HEK293 (cell line): ENCODE measurements at regions not wholly inside any gene's neighbourhood (a gene's known extent, or its start where the extent isn't known, plus 50 kb on each side); places are given as distances from the start of the nearest gene placed in this dataset.

Experiments used
- CTCF ChIA-PET: fragments of 350-600 bp; formaldehyde crosslinking; extraction: SDS; loops from one replicate; lab custom pipeline; 2021; ENCODE audit warnings: antibody characterized with exemption; lab: Yijun Ruan, JAX
- POLR2A ChIA-PET: fragments of 300-600 bp; formaldehyde crosslinking; extraction: SDS; loops from one replicate; lab custom pipeline; 2020; ENCODE audit warnings: antibody characterized with exemption, inconsistent platforms; lab: Yijun Ruan, JAX
- H3K27ac ChIP-seq: fragments of 200-500 bp; sonication (Bioruptor generic); 2 replicates; pipeline ENCODE4 v1.5.1; 2014; ENCODE audit warnings: low read depth, low read length, control low read depth, inconsistent platforms; ENCODE audit errors: extremely low read depth
- H3K36me3 ChIP-seq, 2 experiments: fragments of 200-500 bp in 1 of 2; sonication (Bioruptor generic) in 1 of 2; 1 replicate in 1 of 2; 2 replicates in 1 of 2; pipeline ENCODE4 v1.5.1; 2014 to 2017; ENCODE audit warnings: inconsistent platforms in 2 of 2, low read length in 2 of 2; ENCODE audit not compliant: control insufficient read depth in 2 of 2, insufficient read depth in 1 of 2
- H3K4me1 ChIP-seq: fragments of 200-500 bp; sonication (Bioruptor generic); 2 replicates; pipeline ENCODE4 v1.5.1; 2014; ENCODE audit warnings: mild to moderate bottlenecking, low read length, inconsistent platforms; ENCODE audit not compliant: control insufficient read depth, insufficient read depth
- H3K4me3 ChIP-seq: 2 replicates; pipeline ENCODE4 v1.5.1; 2011; ENCODE audit warnings: low read depth, mild to moderate bottlenecking, control low read depth, low read length, moderate library complexity
- H3K9me3 ChIP-seq: fragments of 200-500 bp; sonication (Bioruptor generic); 2 replicates; pipeline ENCODE4 v1.5.1; 2014; ENCODE audit warnings: low read depth, low read length, inconsistent platforms; ENCODE audit not compliant: control insufficient read depth, insufficient read depth
- PRDM1 ChIP-seq: fragments of 450-650 bp; formaldehyde crosslinking; IDR thresholded peaks from 2 replicates; pipeline ENCODE4; 2016; ENCODE audit warnings: missing biosample characterization, missing genetic modification characterization
- RBAK ChIP-seq: fragments of 450-650 bp; formaldehyde crosslinking; IDR thresholded peaks from 2 replicates; pipeline ENCODE4 v1.5.1; 2016; ENCODE audit warnings: missing biosample characterization, missing genetic modification characterization
- SCRT1 ChIP-seq: fragments of 450-650 bp; formaldehyde crosslinking; IDR thresholded peaks from 2 replicates; pipeline ENCODE4 v1.5.1; 2016; ENCODE audit warnings: missing biosample characterization, missing genetic modification characterization, borderline replicate concordance
- WT1 ChIP-seq: fragments of 450-650 bp; formaldehyde crosslinking; IDR thresholded peaks from 2 replicates; pipeline ENCODE4 v1.5.1; 2016; ENCODE audit warnings: missing biosample characterization, missing genetic modification characterization
- ZBTB20 ChIP-seq: fragments of 450-650 bp; formaldehyde crosslinking; IDR thresholded peaks from 2 replicates; pipeline ENCODE4 v1.5.1; 2016; ENCODE audit warnings: missing biosample characterization, missing genetic modification characterization
- ZNF157 ChIP-seq: fragments of 450-650 bp; formaldehyde crosslinking; IDR thresholded peaks from 2 replicates; pipeline ENCODE4 v1.5.1; 2016; ENCODE audit warnings: missing biosample characterization, missing genetic modification characterization
- ZNF16 ChIP-seq: fragments of 450-650 bp; formaldehyde crosslinking; IDR thresholded peaks from 2 replicates; pipeline ENCODE4 v1.5.1; 2016; ENCODE audit warnings: low read depth, missing biosample characterization, missing genetic modification characterization
- ZNF19 ChIP-seq: fragments of 450-650 bp; formaldehyde crosslinking; IDR thresholded peaks from 2 replicates; pipeline ENCODE4; 2016; ENCODE audit warnings: missing biosample characterization, missing genetic modification characterization, low read depth
- ZNF324 ChIP-seq: fragments of 450-650 bp; formaldehyde crosslinking; IDR thresholded peaks from 2 replicates; pipeline ENCODE4 v1.5.1; 2016; ENCODE audit warnings: missing biosample characterization, missing genetic modification characterization
- ZNF335 ChIP-seq: fragments of 450-650 bp; formaldehyde crosslinking; conservative IDR thresholded peaks from 2 replicates; pipeline ENCODE4 v1.5.1; 2016; ENCODE audit warnings: missing biosample characterization, missing genetic modification characterization
- ZNF341 ChIP-seq: fragments of 450-650 bp; formaldehyde crosslinking; IDR thresholded peaks from 2 replicates; pipeline ENCODE4; 2016; ENCODE audit warnings: low read depth, missing biosample characterization, missing genetic modification characterization
- ZNF366 ChIP-seq: fragments of 450-650 bp; formaldehyde crosslinking; conservative IDR thresholded peaks from 2 replicates; pipeline ENCODE4 v1.5.1; 2016; ENCODE audit warnings: missing biosample characterization, missing genetic modification characterization
- ZNF510 ChIP-seq: fragments of 450-650 bp; formaldehyde crosslinking; IDR thresholded peaks from 2 replicates; pipeline ENCODE4 v1.5.1; 2018; ENCODE audit warnings: mild to moderate bottlenecking, missing genetic modification characterization, missing biosample characterization; ENCODE audit not compliant: insufficient replicate concordance
- ZNF514 ChIP-seq: fragments of 450-650 bp; formaldehyde crosslinking; IDR thresholded peaks from 2 replicates; pipeline ENCODE4 v1.5.1; 2016; ENCODE audit warnings: missing biosample characterization, missing genetic modification characterization
- ZNF530 ChIP-seq: fragments of 450-650 bp; formaldehyde crosslinking; IDR thresholded peaks from 2 replicates; pipeline ENCODE4 v1.5.1; 2016; ENCODE audit warnings: low read depth, missing biosample characterization, missing genetic modification characterization
- ZNF571 ChIP-seq: fragments of 450-650 bp; formaldehyde crosslinking; IDR thresholded peaks from 2 replicates; pipeline ENCODE4 v1.5.0; 2017; ENCODE audit warnings: missing biosample characterization, missing genetic modification characterization
- ZNF610 ChIP-seq: fragments of 450-650 bp; formaldehyde crosslinking; IDR thresholded peaks from 2 replicates; pipeline ENCODE4 v1.5.1; 2016; ENCODE audit warnings: missing biosample characterization, missing genetic modification characterization, borderline replicate concordance
- ZNF670 ChIP-seq: fragments of 450-650 bp; formaldehyde crosslinking; IDR thresholded peaks from 2 replicates; pipeline ENCODE4 v1.5.1; 2016; ENCODE audit warnings: missing biosample characterization, missing genetic modification characterization, low read depth
- ZNF785 ChIP-seq: fragments of 450-650 bp; formaldehyde crosslinking; IDR thresholded peaks from 2 replicates; pipeline ENCODE4 v1.5.1; 2016; ENCODE audit warnings: missing biosample characterization, missing genetic modification characterization
- ZXDB ChIP-seq: fragments of 450-650 bp; formaldehyde crosslinking; IDR thresholded peaks from 2 replicates; pipeline ENCODE4 v1.5.1; 2016; ENCODE audit warnings: missing biosample characterization, missing genetic modification characterization
- TF ChIP-seq, protein P1 (sequence below): fragments of 450-650 bp; formaldehyde crosslinking; IDR thresholded peaks from 2 replicates; pipeline ENCODE4 v1.5.1; 2016; ENCODE audit warnings: missing biosample characterization, missing genetic modification characterization
- TF ChIP-seq, protein P2 (sequence below): fragments of 450-650 bp; formaldehyde crosslinking; IDR thresholded peaks from 2 replicates; pipeline ENCODE4 v1.5.1; 2016; ENCODE audit warnings: missing biosample characterization, missing genetic modification characterization
- TF ChIP-seq, protein P3 (sequence below): fragments of 450-650 bp; formaldehyde crosslinking; IDR thresholded peaks from 2 replicates; pipeline ENCODE4 v1.5.1; 2017; ENCODE audit warnings: missing biosample characterization, mild to moderate bottlenecking, missing genetic modification characterization, moderate library complexity
- TF ChIP-seq, protein P4 (sequence below): fragments of 450-650 bp; formaldehyde crosslinking; IDR thresholded peaks from 2 replicates; pipeline ENCODE4 v1.5.1; 2016; ENCODE audit warnings: missing biosample characterization, missing genetic modification characterization
- TF ChIP-seq, protein P5 (sequence below): fragments of 450-650 bp; formaldehyde crosslinking; IDR thresholded peaks from 2 replicates; pipeline ENCODE4 v1.5.1; 2016; ENCODE audit warnings: missing biosample characterization, missing genetic modification characterization
- TF ChIP-seq, protein P6 (sequence below): fragments of 450-650 bp; formaldehyde crosslinking; IDR thresholded peaks from 2 replicates; pipeline ENCODE4 v1.5.0; 2017; ENCODE audit warnings: missing biosample characterization, missing genetic modification characterization, borderline replicate concordance

DNA sequence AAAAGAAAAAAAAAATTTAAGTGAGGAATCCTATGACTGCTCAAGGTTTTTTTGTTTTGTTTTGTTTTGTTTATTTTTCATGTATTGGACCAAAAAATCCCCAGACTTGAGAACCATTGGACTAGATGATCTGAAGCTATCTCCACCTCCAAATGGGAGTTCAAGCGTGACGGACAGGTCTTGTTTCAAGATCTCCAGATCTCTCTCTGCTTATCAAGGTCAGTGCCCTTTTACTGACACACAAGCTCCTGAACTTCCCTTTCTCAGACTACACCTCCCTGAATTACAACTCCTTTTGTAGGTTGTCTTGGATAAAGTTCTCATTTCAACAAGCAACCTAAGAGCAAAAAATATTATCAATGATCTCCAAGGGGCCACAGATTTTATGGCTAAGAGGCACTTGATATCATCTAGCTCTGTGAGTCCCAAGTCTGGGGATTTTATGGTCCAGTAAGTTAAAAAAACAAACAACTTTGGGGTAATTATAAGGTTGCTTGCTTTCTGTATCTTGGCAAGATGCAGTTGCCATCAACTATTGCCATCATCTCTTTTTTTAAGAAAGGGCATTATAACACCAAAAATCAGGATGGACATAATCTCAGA, 396.0 kb upstream of the ATP5MC3 start (continued):
- TF ChIP-seq, protein P1, sequence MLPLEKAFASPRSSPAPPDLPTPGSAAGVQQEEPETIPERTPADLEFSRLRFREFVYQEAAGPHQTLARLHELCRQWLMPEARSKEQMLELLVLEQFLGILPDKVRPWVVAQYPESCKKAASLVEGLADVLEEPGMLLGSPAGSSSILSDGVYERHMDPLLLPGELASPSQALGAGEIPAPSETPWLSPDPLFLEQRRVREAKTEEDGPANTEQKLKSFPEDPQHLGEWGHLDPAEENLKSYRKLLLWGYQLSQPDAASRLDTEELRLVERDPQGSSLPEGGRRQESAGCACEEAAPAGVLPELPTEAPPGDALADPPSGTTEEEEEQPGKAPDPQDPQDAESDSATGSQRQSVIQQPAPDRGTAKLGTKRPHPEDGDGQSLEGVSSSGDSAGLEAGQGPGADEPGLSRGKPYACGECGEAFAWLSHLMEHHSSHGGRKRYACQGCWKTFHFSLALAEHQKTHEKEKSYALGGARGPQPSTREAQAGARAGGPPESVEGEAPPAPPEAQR: no peak
- TF ChIP-seq, protein P2, sequence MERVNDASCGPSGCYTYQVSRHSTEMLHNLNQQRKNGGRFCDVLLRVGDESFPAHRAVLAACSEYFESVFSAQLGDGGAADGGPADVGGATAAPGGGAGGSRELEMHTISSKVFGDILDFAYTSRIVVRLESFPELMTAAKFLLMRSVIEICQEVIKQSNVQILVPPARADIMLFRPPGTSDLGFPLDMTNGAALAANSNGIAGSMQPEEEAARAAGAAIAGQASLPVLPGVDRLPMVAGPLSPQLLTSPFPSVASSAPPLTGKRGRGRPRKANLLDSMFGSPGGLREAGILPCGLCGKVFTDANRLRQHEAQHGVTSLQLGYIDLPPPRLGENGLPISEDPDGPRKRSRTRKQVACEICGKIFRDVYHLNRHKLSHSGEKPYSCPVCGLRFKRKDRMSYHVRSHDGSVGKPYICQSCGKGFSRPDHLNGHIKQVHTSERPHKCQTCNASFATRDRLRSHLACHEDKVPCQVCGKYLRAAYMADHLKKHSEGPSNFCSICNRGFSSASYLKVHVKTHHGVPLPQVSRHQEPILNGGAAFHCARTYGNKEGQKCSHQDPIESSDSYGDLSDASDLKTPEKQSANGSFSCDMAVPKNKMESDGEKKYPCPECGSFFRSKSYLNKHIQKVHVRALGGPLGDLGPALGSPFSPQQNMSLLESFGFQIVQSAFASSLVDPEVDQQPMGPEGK (tag by site-specific recombination): no peak
- TF ChIP-seq ZBTB20 (tag by site-specific recombination): no peak
- no peak for TF ChIP-seq ZNF571 (tag by site-specific recombination)
- TF ChIP-seq ZXDB (tag by site-specific recombination): peak; percentile 41; the same call in 1 of the 2 replicates
- TF ChIP-seq WT1: no peak
- no peak for TF ChIP-seq ZNF335 (tag by site-specific recombination)
- TF ChIP-seq, protein P3, sequence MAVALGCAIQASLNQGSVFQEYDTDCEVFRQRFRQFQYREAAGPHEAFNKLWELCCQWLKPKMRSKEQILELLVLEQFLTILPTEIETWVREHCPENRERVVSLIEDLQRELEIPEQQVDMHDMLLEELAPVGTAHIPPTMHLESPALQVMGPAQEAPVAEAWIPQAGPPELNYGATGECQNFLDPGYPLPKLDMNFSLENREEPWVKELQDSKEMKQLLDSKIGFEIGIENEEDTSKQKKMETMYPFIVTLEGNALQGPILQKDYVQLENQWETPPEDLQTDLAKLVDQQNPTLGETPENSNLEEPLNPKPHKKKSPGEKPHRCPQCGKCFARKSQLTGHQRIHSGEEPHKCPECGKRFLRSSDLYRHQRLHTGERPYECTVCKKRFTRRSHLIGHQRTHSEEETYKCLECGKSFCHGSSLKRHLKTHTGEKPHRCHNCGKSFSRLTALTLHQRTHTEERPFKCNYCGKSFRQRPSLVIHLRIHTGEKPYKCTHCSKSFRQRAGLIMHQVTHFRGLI (tag by site-specific recombination): no peak
- TF ChIP-seq ZNF157 (tag by site-specific recombination): no peak
- no peak for TF ChIP-seq ZNF514 (tag by site-specific recombination)
- TF ChIP-seq RBAK: no peak
- no peak for TF ChIP-seq ZNF510 (tag by site-specific recombination)
- TF ChIP-seq, protein P4, sequence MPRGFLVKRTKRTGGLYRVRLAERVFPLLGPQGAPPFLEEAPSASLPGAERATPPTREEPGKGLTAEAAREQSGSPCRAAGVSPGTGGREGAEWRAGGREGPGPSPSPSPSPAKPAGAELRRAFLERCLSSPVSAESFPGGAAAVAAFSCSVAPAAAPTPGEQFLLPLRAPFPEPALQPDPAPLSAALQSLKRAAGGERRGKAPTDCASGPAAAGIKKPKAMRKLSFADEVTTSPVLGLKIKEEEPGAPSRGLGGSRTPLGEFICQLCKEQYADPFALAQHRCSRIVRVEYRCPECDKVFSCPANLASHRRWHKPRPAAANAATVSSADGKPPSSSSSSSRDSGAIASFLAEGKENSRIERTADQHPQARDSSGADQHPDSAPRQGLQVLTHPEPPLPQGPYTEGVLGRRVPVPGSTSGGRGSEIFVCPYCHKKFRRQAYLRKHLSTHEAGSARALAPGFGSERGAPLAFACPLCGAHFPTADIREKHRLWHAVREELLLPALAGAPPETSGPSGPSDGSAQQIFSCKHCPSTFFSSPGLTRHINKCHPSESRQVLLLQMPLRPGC: no peak
- no peak for TF ChIP-seq ZNF670 (tag by site-specific recombination)
- TF ChIP-seq ZNF530: no peak
- no peak for TF ChIP-seq ZNF610

DNA sequence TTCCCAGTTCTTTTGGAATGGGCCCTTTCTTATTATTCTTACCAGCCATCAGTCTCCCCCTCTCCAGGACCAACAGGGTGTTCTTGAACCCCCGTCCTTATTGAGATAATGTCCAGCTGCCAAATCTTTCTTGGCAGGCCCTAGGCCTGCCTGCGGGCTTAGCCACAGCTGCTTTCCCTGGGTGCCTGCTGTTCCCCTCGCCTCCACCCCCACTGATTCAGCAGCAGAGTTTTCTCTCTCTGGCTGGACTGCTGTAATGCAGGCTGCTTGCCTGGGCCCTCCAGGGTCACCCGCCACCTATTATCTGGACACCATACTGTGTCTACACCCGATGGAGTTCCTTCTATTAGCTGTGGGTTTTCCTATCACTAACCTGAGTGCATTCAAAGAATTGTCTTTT, 395.4 kb upstream of the ATP5MC3 start:
- peaks cover 8% of the 10 kb centered on the region for H3K4me1 ChIP-seq
- H3K36me3 ChIP-seq: no peaks in the 10 kb centered on the region
- CTCF ChIA-PET: interaction anchor here (0.6 kb wide), 1 partner anchor 18 kb away, joined by 3 read pairs; no protein-coding TSS in a partner anchor
- H3K4me3 ChIP-seq: no peak overlapping the region
- no peaks in the 10 kb centered on the region for H3K9me3 ChIP-seq
- POLR2A ChIA-PET: no interaction called here
- H3K27ac ChIP-seq: peak overlapping the region; percentile 0; the same call in 1 of the 2 replicates
- no peak for TF ChIP-seq PRDM1 (tag by site-specific recombination)
- TF ChIP-seq ZXDB (tag by site-specific recombination): no peak
- TF ChIP-seq ZNF366 (tag by site-specific recombination): no peak
- TF ChIP-seq ZNF16: no peak
- TF ChIP-seq, protein P5, sequence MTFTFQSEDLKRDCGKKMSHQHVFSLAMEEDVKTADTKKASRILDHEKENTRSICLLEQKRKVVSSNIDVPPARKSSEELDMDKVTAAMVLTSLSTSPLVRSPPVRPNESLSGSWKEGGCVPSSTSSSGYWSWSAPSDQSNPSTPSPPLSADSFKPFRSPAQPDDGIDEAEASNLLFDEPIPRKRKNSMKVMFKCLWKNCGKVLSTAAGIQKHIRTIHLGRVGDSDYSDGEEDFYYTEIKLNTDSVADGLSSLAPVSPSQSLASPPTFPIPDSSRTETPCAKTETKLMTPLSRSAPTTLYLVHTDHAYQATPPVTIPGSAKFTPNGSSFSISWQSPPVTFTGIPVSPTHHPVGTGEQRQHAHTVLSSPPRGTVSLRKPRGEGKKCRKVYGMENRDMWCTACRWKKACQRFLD (tag by site-specific recombination): no peak
- no peak for TF ChIP-seq SCRT1 (tag by site-specific recombination)
- no peak for TF ChIP-seq ZNF324 (tag by site-specific recombination)
- peak; percentile 49; the same call in 1 of the 2 replicates for TF ChIP-seq ZNF341 (tag by site-specific recombination)
- TF ChIP-seq ZNF19: no peak
- TF ChIP-seq, protein P6, sequence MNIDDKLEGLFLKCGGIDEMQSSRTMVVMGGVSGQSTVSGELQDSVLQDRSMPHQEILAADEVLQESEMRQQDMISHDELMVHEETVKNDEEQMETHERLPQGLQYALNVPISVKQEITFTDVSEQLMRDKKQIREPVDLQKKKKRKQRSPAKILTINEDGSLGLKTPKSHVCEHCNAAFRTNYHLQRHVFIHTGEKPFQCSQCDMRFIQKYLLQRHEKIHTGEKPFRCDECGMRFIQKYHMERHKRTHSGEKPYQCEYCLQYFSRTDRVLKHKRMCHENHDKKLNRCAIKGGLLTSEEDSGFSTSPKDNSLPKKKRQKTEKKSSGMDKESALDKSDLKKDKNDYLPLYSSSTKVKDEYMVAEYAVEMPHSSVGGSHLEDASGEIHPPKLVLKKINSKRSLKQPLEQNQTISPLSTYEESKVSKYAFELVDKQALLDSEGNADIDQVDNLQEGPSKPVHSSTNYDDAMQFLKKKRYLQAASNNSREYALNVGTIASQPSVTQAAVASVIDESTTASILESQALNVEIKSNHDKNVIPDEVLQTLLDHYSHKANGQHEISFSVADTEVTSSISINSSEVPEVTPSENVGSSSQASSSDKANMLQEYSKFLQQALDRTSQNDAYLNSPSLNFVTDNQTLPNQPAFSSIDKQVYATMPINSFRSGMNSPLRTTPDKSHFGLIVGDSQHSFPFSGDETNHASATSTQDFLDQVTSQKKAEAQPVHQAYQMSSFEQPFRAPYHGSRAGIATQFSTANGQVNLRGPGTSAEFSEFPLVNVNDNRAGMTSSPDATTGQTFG (tag by site-specific recombination): no peak
- no peak for TF ChIP-seq ZNF530
- TF ChIP-seq ZNF785 (tag by site-specific recombination): no peak
